Vagina (tissue), 2 donors: ENCODE measurements at regions not wholly inside any gene's neighbourhood (a gene's known extent, or its start where the extent isn't known, plus 50 kb on each side); places are given as distances from the start of the nearest gene placed in this dataset.

ENCODE experiments used
- CTCF ChIP-seq, 3 experiments: fragments of 450-650 bp in 2 of 3; fragments of 200-600 bp in 1 of 3; sonication (generic) in 1 of 3; IDR thresholded peaks; one replicate each; pipeline ENCODE4 v1.5.1; 2017 to 2019; ENCODE audit warnings: antibody characterized with exemption in 3 of 3, mild to moderate bottlenecking in 2 of 3, moderate library complexity in 2 of 3
- POLR2A ChIP-seq, 2 donors: fragments of 450-650 bp; IDR thresholded peaks; one replicate each; pipeline ENCODE4 v1.6.1; 2017; ENCODE audit warnings: antibody characterized with exemption in 2 of 2, mild to moderate bottlenecking in 2 of 2, moderate library complexity in 2 of 2

GRCh38 chr11:110818032-110818687, 105.9 kb upstream of the ARHGAP20 start:
- no peak for TF ChIP-seq POLR2A (IDR thresholded peaks at IDR 0.05)
- no peak for TF ChIP-seq CTCF (IDR thresholded peaks at IDR 0.05)
